MV-4-11 (cell line): ENCODE measurements at regions not wholly inside any gene's neighbourhood (a gene's known extent, or its start where the extent isn't known, plus 50 kb on each side); places are given as distances from the start of the nearest gene placed in this dataset.
"Not testable (repeated sequence)": the region's sequence is repeated elsewhere in the genome, so short reads cannot be mapped to it uniquely, and the experiment has no call there.

Experiments
- DNase-seq: peaks from one replicate; lab custom pipeline; 2025; lab: John Stamatoyannopoulos, UW

DNA sequence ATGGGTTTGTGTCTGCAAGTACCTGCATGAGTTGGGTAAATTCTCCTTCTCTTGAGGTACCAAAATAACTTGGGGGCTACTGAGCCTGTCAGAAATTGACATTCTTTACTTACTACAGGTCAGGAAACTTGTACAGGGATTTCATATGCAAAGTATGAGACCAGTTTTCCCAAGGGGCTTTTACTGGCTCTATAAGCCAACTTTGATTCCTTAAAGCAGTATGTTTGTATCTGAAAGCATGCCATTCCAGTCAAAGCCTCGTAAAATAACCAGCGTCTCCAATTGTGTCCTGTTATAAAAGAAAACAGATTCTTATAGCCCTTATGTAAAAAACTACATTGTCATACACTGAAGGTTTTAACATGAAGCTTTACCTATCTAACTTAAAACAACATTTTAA, 90.2 kb downstream of the ZNF467 start:
- DNase-seq, result no peak

- no peak for DNase-seq
Measured at GRCh38 chr7:149682038-149682437, 91.3 kb downstream of the ZNF467 start.

DNA sequence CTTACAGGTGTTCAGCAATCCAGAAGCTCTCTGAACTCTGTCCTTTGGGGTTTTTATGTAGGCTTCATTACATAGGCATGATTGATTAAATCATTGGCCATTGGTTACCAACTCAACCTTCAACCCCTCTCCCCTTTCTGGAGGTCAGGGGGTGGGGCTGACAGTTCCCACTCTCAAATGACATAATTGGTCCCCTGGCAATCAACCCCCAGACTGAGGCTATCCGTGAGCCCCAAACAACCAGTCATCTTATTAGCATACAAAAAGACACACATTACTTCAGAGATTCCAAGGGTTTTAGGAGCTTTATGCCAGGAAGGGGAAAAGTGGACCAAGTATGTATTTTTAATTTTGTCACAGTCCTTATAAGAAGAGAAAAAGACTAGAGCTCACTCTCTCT, 92.1 kb downstream of the ZNF467 start:
- no peak for DNase-seq

GRCh38 chr7:149680331-149681025, 92.9 kb downstream of the ZNF467 start:
- no peak for DNase-seq

DNA sequence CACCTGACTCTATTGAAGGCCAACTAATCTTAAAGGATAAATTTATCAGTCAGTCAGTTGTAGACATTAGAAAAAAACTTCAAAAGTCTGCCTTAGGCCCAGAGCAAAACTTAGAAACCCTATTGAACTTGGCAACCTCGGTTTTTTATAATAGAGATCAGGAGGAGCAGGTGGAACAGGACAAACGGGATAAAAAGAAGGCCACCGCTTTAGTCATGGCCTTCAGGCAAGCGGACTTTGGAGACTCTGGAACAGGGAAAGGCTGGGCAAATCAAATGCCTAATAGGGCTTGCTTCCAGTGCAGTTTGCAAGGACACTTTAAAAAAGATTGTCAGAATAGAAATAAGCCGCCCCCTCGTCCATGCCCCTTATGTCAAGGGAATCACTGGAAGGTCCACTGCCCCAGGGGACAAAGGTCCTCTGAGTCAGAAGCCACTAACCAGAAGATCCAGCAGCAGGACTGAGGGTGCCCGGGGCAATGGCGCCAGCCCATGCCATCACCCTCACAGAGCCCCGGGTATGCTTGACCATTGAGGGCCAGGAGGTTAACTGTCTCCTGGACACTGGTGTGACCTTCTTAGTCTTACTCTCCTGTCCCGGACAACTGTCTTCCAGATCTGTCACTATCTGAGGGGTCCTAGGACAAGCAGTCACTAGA, 98.5 kb downstream of the ZNF467 start:
- DNase-seq, result not testable (repeated sequence)

GRCh38 chr7:149673006-149673405, 100.4 kb downstream of the ZNF467 start:
- no peak for DNase-seq

DNA sequence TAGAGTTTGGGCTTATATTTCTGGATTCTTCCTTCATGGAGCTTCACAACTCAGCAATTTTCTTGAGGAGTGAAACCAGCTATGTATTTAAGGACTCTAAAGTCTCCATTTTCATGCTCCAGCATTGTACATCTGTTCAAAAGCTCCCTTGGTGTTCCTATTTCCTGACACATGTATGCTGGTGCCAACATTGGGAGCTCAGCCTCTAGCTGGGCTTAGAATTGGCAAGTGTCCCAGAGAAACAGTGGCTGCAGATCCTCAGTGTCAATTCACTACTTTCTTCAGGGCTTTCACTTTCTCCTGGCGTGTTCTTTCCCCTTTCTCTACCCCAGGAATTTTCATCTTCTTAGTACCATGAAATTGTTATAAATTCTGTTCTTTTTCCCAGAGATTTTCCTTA, 103.1 kb downstream of the ZNF467 start:
- no peak for DNase-seq

DNA sequence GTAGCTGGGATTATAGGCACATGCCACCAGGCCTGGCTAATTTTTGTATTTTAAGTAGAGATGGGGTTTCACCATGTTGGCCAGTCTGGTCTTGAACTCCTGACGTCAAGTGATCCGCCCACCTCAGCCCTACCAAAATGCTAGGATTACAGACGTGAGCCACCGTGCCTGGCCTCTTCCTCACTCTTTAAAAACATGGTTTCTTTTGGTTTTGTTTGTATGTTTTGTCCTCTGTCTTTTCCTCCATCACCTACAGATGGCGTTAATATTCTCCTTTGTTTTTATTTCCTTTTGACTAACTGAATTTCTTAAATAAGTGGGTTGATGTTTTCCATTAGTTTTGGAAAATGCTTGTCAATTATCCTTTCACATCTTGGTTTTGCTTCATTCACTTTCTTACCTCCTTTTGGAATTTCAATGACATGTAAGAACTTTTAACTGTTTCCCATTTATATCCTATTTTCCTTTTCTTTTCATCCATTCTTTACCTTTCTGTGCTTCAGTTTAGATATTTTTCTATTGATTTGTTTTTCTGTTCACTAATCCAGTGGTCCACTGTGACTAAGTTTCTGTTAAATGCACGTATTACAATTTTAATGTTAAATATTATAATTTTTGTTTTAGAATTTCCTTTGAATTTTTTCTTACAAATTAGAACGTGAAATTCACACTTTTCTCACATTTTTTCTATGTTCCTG, 104.1 kb downstream of the ZNF467 start:
- DNase-seq, result peak; percentile 20

DNA sequence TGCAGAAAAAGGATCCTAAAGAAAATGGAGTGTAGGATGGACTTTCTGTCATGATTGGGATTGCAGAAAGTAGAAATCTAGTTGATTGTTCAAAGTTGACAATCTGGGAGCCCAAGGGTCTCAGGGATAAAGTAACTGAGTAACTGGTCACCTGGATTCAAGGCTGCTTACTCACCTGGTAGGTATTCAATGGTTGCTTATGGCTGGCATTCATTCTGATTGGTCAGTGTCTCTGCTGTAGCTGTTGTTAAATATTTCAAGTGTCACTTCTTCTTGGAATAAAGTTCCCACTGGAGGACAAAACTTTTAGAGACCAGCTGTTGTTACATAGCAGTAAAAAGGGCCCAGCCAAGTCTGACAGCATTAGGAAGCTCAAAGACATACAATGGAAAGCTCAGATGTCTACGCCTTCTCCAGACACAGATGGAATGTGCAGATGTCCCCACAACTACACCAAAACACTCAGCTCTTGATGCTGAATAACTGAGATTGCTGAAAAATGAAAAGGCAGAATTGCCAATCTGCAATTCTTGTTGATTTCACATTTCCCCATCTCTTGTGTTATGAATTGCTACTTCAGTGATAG, 106.9 kb downstream of the ZNF467 start:
- no peak for DNase-seq

DNA sequence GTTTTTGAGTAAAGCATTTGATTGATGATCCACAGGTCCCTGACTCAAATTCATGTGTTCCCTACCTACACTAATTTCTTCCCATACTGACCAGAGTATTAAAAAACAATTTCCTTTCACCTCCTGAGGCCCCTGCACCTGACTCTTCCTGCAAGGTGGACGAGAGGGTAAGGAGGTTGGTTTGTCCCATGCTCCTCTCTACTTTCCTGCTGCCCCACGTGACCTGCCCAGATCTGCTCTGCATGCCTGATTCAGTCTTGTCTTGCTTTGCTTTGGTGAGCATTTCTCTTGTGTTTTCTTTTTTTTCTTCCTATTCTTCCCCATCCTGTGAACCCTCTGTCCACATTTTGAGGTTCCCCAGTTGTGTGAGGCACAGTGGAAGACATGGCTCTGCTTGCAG, 107.8 kb downstream of the ZNF467 start:
- DNase-seq, result not testable (repeated sequence)

DNA sequence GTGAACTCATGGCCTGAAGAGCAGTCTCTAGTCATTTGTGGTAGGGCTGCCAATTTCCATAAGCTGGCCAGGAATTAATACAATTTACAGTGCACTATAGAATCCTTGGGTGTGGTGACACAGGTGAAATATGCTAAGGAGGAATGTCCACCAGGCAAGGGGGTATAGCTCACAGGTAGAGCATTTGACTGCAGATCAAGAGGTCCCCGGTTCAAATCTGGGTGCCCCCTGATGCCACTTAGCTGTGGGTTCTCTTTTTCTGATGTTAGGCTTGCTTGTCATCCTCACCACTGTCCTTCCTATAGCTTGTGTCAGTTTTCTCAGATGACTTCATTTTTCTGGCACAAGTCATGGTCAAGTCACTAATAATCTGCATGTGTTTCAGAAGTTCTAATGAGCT, 108.7 kb downstream of the ZNF467 start:
- DNase-seq, result no peak

DNA sequence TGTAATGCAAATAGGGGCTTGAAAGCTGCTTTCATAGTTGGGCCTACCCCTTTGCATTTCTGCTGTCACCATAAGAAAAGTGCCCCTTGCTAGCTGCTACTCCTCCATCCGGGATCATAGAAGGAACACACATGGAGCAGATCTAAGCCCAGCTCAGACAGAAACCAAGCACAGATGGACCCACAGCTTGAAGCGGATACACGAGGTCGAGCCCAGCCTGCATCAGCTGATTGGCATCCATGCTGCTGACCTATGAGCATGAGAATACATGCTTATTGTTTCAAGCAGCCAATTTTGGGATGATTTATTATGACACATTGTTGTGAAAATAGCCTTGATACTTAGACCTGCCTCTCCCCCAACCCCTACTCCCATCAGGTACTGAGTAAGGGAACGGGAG, 109.2 kb downstream of the ZNF467 start:
- no peak for DNase-seq

DNA sequence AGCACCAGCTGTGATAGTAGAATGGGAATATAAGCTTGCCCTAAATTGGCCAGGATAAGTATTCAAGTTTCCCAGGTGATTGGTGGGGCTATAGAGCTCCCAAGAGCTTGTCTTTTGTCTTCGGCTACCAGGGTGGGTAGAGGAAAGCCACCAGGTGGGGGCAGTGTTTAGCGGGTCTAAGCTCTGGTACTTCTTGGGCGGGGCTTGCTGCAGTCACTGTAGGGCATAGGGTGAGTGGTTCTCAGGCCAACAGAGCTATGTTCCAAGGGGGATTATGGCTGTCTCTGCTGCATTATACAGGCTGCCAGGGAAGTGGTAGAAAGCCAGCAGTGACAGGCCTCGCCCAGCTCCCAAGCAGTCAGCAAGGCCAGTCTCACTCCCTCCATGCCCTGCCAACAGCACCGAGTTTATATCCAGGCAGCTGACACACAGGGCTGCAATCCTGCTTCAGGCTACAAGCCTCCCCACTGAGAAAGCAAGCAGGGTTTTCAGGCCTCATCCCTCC, 110.7 kb downstream of the ZNF467 start:
- DNase-seq, result peak; percentile 58

- DNase-seq, result no peak
Measured at GRCh38 chr7:149655784-149656183, 117.6 kb downstream of the ZNF467 start.

DNA sequence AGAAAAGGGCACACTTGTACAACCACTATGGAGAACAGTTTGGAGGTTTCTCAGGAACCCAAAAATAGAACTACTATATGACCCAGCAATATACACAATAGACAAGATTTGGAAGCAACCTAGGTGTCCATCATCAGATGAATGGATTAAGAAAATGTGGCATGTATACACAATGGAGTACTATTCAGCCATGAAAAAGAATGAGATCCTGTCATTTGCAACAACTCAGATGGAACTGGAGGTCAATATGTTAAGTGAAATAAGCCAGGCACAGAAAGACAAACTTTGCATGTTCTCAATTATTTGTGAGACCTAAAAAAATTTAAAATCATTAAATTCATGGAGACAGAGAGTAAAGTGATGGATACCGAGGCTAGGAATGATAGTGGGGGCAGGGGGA, 118.8 kb downstream of the ZNF467 start:
- no peak for DNase-seq

DNA sequence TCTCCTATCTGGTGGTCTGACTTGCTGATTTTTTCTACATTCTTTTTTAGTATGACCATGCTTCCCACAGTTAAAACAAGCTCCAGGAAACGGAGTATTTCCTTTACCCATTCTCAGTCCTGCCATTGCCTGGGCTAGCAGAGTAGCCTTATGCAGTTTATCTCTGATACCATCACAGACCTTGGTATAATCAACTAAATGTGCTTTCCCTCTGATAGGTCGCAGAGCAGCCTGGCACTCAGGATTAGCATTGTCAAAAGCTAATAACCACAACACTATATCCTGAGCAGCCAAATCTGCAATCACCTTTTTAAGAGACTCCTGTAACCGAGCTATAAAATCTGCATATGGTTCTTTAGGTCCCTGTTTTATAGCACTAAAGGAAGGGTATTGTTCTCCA, 123.2 kb downstream of the ZNF467 start:
- DNase-seq, result not testable (repeated sequence)

- no peak for DNase-seq
Measured at GRCh38 chr7:149644754-149645153, 128.6 kb downstream of the ZNF467 start.

- no peak for DNase-seq
Measured at GRCh38 chr7:149642589-149642988, 130.8 kb downstream of the ZNF467 start.

DNA sequence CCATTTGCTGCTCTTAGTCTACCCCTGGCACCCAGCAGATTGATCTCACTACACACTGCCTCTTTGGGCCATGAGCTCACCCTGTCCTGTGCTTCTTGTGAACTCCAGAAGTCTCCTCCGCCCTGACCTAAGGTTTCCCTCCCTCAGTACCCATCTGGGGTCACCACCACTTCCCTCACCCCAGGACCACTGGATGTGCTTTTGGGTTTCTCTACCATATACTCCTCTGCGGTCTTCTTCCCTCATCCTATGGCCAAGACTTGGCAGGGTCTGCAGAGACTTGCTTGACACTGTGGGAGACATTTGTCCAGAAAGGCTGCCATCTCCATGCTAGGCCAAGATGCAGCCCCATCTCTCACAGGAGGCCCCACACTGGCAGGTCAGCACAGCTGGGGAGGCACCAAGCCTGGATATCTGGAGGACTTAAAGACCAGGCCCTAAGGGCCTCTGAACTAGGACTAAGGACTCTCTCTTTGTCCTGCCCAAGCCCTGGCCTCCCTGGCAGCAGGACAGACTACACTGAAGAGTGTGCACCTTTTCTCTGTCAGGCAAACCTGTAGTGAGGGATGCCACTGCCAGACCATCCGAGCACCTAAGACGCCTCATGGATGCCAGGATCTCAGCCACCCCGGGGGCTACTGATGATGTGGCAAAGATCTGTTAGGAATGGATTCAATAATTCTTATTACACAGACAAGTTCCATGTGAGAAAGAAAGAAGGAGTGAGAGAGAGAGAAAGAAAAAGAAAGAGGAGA, 134.6 kb downstream of the ZNF467 start:
- no peak for DNase-seq

DNA sequence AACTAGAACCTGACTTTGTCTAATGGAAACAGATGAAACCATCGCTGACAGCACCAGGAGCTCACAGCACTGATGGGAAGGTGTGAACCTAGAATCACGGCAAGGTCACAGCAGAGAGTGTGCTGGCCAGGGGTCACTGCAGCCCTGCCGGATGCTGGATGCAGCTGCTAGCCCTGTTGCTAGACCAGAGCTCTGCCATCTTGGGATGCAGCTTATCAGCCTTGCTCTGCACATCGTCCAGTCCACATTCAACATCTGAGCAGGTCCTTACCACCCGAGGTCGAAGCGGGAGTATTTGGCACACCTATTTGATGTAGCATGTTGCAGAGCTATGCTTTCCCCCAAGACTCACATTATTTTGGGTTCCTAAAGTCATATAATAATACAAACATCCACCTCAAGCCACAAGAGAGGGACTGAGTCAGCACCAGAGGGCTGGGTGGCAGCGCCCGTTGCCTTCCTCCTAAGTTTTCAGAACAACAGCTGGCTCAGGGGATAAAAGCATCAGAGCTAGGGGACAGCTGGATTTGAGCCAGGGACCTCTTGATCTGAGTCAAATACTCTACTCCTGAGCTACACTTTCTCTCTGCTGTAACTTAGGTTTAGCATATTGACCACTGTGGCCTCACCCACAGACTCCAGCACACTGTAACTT, 135.3 kb downstream of the ZNF467 start:
- no peak for DNase-seq

DNA sequence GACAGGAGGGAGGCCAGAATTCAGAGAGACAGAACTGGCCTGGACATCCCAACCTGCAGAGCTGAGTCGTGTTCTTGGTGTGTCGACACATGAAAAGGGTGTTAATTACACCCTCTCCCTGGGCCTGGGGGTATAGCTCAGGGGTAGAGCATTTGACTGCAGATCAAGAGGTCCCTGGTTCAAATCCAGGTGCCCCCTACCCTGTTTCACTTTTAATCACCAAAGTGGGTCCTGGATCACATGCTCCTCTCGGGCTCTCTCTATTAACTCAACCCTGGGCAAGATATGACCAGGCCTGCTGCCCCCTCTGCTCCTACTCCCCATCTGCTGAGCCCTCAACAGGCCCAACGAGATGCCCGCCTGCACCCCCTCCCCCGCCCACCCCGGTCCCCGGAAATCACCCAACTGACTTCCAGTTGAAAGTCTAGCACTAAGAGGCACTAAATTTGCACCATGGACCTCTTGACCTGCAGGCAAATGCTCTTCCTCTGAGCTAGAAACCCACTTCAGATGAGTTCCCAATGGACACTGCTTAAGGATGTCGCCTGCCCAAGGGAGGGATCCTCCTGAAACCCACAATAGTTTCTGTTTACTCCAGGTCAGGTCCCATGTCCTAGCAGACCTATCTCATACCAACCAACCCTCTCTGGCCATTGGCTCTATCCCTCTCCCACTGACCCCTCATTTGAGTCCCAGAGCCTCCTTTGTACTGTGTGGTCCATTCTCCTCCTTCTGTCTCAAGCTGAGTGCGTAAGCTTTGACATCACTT, 137.6 kb downstream of the ZNF467 start:
- no peak for DNase-seq
